ENCODE measurements at regions not wholly inside any gene's neighbourhood (a gene's known extent, or its start where the extent isn't known, plus 50 kb on each side); places are given as distances from the start of the nearest gene placed in this dataset.

GRCh38 chr6:166761801-166762200 lies 134.8 kb upstream of the RPS6KA2 start:
- Histone ChIP-seq H3K9me3 (replicated peaks; ENCODE audit: control insufficient read depth, insufficient read depth, low read length) (no peaks in the 10 kb centered on the region), H3K4me2 (ENCODE audit: insufficient read depth, low read length) (no peak overlapping the region), H3K4me3 (replicated peaks in 1 of 3; ENCODE audit: insufficient read depth in 1 of 3, low read depth in 1 of 3, low read length in 3 of 3) (no peak overlapping the region), H3K9ac (replicated peaks; ENCODE audit: extremely low read depth, insufficient read depth, low read length) (no peak overlapping the region), H3K9me1 (replicated peaks; ENCODE audit: control insufficient read depth, extremely low read depth, insufficient read depth, low read length) (no peaks in the 10 kb centered on the region), H3K27me3 (ENCODE audit: control insufficient read depth in 2 of 2, insufficient read depth in 2 of 2, low read length in 2 of 2) (peaks cover 9 to 12% of the 10 kb centered on the region in 2 experiments), H3K79me2 (ENCODE audit: control insufficient read depth, insufficient read depth, low read length) (no peaks in the 10 kb centered on the region), H4K20me1 (replicated peaks; ENCODE audit: control insufficient read depth, extremely low read depth, insufficient read depth, low read length) (no peaks in the 10 kb centered on the region), H3K4me1 (ENCODE audit: control insufficient read depth, extremely low read depth, insufficient read depth, low read length) (no peaks in the 10 kb centered on the region), H3K27ac (ENCODE audit: insufficient read depth, low read depth, low read length) (no peak overlapping the region), H3K36me3 (ENCODE audit: control insufficient read depth in 2 of 2, extremely low read depth in 1 of 2, insufficient read depth in 2 of 2, low read length in 2 of 2) (no peaks in the 10 kb centered on the region), H2AFZ (ENCODE audit: low read depth, low read length) (no peak overlapping the region)
- FAIRE-seq (no peak), DNase-seq (ENCODE audit: low read depth, low spot score) (no peak)
- CTCF ChIA-PET, result interaction anchor here (1.0 to 1.5 kb wide), 3 partner anchors 8 to 13 kb away, joined by 3 read pairs; no protein-coding TSS in a partner anchor
- POLR2A ChIA-PET, result no interaction called here
- dilution Hi-C loops (cut with MboI; ENCODE audit: extremely low pct_ligation_motif_present, low sequenced_read_pairs) (no loop called here), intact Hi-C loops (cut with micrococcal nuclease) (no loop called here)
- no TSS peak for BruUV-seq (replicated peaks)
- TF ChIP-seq POLR2A (IDR thresholded peaks at IDR 0.05; ENCODE audit: low read depth, low read length) (no peak), CTCF (IDR thresholded peaks at IDR 0.05; ENCODE audit: extremely low read depth in 1 of 2, insufficient read depth in 1 of 2, low read depth in 1 of 2, low read length in 2 of 2) (no peak), FOS (IDR thresholded peaks at IDR 0.05; ENCODE audit: borderline replicate concordance, insufficient read depth, low read length) (no peak), MYC (IDR thresholded peaks at IDR 0.05; ENCODE audit: low read depth, low read length) (no peak), POLR2AphosphoS5 (IDR thresholded peaks at IDR 0.05; ENCODE audit: insufficient read depth, low read depth, low read length) (no peak), GATA2 (IDR thresholded peaks at IDR 0.05; ENCODE audit: insufficient read depth, insufficient read length, low read depth, low read length) (no peak), JUN (IDR thresholded peaks at IDR 0.05; ENCODE audit: borderline replicate concordance, insufficient read depth, insufficient read length, low read depth) (no peak), MAX (IDR thresholded peaks at IDR 0.05; ENCODE audit: insufficient read depth, insufficient read length) (no peak), EZH2 (IDR thresholded peaks at IDR 0.05; ENCODE audit: borderline replicate concordance, low read depth, low read length, severe bottlenecking) (no peak)

All from endothelial cell of umbilical vein (primary cell).